CD4-positive, alpha-beta T cell treated with Interleukin-4 for 1 hour (primary cell): ENCODE measurements at regions not wholly inside any gene's neighbourhood (a gene's known extent, or its start where the extent isn't known, plus 50 kb on each side); places are given as distances from the start of the nearest gene placed in this dataset.
"Not testable (repeated sequence)": the region's sequence is repeated elsewhere in the genome, so short reads cannot be mapped to it uniquely, and the experiment has no call there.

Experiments used
- DNase-seq, 2 donors: peaks; one replicate each; pipeline ENCODE4 v3.0.0-alpha.2; 2020 to 2022

DNA sequence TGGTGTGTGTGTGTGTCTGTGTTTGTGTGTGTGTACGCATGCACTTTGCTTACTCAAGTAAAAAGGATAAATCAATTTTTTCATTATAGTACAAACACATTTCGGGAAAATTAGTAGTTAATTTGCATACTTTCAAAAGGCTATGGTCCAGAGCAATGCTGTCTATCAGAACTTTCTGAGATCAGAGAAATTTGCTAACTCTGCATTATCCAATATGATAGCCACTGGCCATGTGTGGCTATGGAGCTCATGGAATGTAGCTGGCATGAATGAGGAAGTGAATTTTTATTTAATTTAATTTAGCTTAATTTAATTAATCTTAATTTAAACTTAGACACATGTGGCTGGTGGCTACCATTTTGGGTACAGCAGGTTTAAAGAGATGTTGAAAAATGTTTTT, 289.6 kb downstream of the MAT2B start:
- no peak for DNase-seq

DNA sequence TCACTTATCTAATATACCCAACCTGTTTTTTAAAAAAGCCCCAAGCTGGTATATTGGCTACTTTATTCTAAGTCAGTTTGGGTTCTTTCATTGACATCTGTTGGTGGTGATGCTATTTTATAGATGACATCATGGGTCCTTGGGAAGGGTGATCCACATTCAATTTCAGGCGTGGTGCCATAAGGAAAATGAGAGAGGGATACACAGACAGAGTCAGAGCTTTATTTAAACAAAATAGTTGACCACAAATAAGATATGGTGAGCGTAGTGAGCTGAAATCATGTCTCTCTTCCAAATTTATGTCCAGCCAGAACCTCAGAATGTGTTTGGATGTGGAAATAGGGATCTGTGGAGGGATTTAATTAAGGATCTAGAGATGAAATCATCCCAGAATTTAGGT, 302.4 kb downstream of the MAT2B start:
- DNase-seq, result no peak

DNA sequence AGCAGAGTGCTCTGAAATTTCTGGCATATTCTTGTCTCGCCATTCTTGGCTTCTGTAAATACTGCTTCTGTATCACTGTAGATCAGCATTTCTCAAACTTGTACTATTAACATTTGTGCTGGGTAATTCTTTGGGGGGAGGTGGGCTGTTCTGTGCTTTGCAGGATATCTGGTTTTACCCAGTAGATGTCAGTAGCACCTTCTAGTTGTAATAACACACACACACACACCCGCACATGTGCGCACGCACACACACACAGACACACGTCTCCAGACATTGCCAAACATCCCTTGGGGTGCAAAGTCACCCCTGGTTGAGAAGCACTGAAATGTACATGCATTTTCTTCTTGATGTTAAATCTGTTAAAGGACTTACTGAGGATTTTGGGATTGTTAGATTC, 304.1 kb downstream of the MAT2B start:
- no peak for DNase-seq

DNA sequence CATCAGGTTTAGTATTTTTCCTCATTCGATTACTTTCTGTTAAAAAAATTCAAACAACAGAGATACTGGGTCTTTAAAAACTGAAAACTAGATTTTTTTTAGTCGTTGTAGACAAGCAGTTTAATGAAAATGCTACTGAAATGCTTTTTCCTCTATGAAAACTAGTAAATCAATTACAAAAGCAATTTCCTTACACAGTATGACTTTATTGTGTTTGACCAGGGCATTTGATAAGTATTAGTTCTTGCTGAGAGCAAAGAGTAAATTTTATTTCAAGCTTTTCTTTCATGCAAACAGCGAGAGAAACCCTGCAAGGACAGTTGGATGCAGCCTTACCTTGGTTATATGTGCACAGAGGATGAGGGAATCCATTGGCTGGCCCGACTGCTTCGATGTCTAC, 308.5 kb downstream of the MAT2B start:
- no peak for DNase-seq

DNA sequence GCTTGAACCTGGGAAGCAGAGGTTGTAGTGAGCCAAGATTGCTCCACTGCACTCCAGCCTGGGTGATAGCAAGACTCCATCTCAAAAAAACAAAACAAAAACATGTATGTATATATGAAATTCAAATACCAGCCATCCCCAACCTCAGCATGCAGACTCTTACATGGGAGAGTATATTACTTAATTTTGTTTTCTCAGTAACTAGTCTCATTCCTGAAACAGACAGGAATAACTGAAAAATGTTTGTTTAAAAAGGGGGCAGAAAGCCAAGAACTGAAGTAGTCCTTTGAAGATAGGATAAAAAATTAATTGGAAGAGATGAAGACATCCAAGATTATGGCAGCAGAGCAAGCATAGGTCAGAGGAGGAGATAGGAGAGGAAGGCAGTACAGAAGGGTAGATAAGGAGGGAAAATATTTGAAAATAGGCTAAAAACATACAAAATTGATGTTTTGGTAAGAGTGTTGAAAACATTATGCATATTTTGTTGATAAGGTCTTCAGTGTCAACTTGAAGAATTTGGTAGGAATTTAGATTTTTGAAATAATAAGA, 309.9 kb downstream of the MAT2B start:
- DNase-seq, result no peak

DNA sequence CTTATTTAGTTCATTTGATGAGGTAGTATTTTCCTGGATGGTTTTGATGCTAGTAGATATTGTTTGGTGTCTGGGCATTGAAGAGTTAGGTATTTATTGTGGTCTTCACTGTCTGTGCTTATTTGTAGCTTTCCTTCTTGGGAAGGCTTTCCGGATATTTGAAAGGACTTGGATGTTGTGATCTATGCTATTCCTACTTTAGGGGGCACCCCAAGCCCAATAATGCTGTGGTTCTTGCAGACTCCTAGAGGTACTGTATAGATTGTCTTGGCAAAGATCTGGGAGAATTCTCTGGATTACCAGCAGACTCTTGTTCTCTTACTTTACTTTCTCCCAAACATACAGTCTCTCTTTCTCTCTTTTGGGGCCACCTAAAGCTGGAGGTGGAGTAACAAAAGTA, 315.7 kb downstream of the MAT2B start:
- no peak for DNase-seq

DNA sequence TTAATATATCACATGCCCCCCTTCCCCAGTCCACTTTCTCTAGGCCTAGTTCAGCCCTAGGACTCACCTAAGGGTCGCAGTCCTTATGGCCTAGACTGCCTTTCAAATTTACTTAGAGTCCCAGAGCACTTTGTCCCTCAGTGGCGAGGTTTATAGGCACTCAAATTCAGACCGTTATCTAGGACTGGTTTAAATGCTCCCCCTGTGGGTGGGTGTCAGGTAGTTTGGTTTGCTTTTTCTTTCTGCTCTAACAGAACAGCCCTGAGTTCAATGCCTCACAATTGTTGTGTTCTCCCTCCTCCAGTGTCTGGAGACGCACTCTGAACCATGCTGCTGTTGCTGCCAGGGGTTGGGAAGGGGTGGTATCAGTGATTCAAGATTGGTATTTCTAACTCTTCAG, 317.1 kb downstream of the MAT2B start:
- DNase-seq, result no peak

DNA sequence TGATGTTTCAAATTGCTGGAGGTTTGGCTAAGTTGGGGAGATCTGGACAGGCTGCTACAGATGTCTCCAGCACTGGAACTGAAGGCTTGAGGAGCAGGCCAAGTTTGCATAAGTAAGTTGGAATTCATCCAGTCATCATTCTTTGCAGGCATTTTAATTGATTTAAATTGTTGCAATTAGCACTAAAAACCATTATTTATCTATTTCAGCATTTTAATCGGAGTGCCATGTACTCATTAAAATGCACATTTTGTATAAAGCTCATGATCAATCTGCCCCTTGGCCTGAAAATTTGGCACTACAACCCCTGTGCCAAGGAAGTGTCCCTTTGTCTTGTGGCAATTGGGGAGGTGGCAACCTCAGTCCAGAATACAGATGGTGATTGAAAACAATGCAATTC, 320.2 kb downstream of the MAT2B start:
- DNase-seq, result no peak

DNA sequence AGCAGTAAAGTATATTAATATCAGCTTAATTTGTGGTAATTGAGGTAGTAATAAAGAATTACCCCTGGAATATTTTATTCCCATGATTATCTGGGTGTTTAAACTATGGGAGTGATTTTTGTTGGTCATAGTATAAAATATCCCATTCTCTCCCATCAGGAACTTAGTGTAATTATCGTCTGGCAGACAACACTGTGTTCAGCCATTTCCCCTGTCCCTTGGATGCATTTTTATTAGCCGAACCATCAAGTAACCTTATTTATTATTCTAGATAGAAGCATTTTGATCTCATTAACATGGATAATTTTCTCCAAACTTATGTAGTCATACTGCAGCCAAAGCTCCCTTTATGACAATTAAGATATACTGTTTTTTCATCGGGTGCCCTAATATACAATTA, 320.8 kb downstream of the MAT2B start:
- DNase-seq, result no peak

DNA sequence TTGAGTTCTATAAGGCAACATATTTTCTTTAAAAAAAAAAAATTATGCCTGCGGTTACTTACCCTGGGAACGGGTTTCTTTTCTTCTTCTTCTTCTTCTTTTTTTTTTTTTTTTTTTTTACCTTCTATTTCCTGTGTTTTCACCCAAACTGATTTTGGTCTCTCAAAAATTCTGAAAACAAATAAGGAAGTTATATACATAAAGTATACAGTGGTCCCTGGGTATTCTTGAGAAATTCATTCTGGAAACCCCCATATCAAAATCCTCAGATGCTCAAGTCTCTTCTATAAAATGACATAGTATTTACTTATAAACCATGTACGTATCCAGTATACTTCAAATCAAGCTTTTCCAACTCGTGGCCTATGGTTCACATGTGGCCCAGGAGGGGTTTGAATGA, 326.7 kb downstream of the MAT2B start:
- no peak for DNase-seq

DNA sequence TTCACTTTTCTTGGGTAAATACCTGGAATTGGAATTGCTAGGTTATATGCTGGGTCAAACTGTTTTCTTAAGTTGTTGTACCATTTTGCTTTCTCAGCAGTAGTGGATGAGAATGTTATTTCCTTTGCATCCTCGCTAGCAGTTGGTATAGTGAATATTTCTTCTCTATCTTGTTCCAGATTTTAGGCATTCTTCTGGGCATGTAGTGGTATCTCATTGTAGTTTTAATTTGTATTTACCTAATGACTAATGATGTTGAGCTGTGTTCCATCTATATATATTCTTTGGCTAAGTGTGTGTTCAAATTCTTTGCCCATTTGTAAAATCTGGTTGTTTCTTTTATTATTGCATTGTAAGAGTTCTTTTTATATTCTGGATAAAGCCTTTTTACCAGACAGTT, 333.3 kb downstream of the MAT2B start:
- no peak for DNase-seq

DNA sequence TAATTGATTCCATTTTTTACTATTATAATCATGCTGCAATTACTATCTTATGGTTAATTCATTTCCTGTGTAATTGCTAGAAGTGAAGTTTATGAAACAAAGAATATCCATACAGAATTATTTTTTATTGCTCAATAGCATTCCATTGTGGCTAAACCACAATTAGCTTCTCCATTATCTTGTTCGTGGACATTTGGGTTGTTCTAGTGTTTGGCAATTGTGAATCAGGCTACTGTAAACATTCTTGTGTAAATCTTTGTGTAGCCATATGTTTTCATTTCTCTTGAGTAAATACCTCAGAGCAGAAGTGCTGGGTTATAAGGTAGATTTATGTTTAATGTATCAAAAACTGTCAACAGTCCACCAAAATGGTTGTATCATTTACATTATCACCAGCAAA, 341.1 kb downstream of the MAT2B start:
- no peak for DNase-seq

DNA sequence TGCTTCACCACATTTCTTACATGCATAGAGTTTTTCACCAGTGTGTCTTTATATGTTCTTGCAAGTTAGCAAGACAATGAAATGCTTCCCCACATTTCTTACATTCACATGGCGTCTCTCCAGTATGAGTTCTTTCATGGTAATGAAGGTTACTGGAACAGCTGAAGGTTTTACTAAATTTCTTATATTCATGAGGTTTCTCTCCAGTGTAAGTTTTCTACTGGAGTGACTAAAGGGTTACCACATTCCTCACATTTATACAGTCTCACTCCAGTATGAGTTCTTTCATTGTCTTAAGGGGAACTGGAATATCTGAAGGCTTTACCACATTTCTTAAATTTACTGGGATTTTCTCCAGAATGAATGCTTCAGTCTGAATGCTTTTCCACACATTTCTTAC, 350.3 kb downstream of the MAT2B start:
- DNase-seq, result no peak

DNA sequence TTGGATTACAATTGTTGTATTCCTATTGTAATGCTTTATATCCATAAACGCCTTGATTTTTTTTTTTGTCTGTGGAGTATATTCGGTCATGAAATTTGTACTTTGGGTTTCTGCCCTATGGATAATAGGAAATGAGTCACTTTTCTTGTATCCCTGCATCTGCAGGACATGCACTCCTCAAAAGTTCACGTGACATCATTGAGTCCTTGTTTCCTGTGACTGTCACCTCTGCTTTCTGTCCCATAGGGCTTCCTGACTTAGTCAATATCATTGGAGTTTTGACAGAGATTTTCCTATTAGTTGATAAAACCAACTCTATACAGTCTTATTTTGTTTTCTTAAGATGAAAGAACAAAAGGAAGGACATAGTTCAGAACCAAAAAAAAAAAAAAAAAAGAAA, 356.3 kb downstream of the MAT2B start:
- no peak for DNase-seq

DNA sequence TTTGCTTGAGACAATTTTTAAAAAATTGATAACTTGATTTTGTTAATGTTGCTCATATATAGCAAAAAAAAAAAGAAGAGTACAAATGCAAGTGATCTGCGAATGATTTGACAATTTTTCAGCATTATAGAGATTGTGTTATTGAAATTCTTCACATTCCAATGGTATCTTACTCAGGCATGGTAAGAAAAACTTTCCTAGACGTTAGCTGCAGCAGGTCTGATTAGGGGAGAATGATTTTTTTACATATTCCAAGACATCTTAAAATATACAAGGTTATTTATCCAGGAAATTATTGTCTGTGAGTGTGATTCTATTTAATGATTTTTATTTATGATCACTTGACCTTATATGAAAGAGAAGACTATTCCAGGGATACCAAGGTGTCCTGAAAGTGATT, 361.9 kb downstream of the MAT2B start:
- DNase-seq, result no peak

DNA sequence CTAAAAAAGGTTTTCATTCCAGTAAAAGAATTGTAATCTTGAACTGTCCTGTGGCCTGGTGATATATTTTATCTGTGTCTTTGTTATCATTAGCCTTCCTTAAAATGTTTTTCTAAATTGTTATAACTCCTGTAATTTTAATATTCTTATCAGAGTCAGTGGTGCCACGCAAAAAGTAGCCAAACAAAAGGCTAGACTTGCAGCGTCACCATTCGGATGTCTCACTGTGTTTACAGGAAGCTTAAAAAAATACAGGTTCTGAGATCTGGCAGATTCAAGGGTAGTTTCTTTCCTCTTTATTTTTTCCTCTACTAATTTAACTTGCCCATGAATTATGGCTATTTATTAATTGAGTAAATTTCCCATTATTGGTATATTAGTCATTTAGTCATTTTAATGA, 362.3 kb downstream of the MAT2B start:
- DNase-seq, result no peak

DNA sequence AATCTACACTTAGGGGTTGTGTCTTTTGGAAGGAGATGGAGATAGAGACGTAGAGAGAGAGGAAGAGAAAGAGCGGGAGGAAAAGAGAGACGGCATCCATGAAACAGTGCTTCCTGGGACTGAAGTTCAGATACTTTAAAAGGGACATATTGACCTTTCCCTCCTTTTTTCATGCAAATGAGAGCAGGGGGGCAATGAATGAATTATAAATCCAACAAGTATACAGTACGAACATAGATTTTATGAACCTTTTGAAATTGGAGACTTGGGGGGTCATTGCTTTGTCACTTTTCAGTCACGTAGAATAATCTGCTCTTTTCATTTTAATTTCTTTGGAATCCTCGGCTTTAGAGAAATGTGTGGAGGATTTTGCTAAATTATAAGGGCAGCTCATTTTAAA, 364.2 kb downstream of the MAT2B start:
- no peak for DNase-seq

DNA sequence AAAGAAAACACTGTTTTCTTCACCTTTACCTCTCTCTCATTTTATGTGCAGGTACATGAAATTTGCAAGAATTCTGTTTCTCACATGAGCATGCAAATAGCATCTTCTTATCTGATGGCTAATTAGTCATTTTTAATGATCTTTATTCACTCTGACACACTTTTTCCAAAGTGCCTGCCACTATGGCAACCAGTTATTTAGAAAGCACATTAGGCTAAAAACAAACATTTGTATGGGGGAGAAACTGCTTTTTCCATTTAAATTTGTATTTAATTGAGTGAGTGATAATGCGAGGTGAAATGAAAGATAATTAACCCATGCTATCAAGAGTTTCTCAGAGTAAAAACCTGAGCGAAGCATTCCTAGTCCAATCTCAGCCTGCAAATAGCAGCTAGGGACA, 365.0 kb downstream of the MAT2B start:
- no peak for DNase-seq

DNA sequence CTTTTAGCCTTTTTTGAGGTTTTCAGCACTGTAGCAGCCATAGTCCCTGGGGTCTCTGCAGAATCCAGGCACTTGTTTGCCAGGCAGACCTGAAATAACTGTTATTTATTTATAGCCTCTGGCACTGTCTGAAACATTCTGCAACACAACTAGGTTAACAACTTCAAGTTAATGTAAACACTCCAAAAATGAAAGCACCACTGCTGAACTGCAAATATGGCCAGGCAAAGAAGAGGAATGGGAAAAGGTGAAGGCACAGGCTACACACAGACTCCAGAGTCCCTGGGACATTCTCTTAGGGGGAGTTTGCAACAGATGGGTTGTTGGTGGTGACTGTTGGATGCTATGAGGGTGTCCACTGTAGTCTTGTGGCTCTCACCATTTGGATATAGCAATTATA, 369.0 kb downstream of the MAT2B start:
- DNase-seq, result no peak

DNA sequence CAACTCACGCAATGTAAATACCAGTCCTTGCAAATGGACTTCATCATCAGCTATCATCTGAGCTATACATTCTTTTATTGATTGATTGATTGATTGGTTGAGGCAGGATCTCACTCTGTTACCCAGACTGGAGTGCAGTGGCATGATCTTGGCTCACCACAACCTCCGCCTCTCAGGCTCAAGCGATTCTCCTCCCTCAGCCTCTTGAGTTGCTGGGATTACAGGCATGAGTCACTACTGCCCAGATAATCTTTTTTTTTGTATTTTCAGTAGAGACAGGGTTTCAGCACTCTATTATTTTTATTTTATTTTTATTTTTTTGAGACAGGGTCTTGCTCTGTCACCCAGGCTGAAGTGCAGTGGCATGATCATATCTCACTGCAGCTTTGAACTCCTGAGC, 369.5 kb downstream of the MAT2B start:
- DNase-seq, result not testable (repeated sequence)

DNA sequence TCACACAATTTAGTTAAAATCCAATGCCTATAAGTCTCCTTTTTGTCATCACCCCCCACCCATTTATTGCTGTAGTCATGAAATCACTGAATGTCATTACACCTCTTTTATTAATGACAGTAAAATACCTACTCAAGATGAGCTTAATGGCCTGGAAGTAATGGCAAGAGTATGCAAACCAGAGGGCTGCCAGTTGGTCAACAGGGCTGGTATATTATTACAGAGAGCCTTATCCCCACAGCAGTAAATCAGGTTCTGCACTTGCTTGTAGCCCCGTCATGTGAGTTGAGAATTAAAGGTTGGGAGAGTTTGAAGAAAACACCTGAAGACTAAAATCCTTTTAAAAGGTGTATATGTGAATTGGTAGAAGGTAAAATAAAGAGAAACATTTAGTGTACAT, 372.4 kb downstream of the MAT2B start:
- DNase-seq, result no peak

DNA sequence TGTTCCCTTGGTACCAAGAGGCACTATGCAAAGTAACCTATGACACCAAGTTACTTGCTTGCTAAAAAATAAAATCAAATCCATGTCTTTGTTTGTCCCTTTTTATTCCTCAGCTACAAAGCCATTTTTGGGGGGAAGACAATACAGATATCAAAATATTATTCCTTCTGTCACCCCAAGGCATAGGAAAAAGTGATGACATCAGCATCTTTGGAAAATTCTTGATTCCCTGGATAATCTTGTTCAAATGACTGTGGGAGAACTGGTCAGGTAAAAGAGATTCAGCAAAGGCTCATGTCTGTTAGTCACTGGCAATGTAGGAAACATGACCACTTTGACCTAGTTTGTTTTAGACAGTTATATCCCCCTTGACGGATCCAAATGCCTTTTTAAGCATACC, 373.1 kb downstream of the MAT2B start:
- no peak for DNase-seq

DNA sequence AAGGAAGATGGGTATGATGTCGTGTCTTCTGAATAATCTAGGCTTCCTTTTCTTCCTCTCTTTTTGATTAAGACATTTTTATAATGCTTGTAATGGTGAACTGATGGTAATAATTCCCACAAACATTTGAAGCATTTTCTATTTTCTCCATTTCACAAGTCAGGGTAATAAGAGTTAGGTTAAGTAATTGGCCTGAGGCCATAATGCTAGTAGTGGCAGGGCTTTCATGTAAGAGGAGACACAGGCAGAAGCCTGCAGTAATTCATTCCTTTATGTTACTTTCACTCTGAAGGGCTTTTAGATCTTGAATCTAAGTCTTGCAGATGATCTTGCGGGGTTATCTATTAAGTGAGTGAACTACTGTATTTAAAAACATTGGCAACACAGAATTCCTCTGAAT, 374.9 kb downstream of the MAT2B start:
- DNase-seq, result no peak

DNA sequence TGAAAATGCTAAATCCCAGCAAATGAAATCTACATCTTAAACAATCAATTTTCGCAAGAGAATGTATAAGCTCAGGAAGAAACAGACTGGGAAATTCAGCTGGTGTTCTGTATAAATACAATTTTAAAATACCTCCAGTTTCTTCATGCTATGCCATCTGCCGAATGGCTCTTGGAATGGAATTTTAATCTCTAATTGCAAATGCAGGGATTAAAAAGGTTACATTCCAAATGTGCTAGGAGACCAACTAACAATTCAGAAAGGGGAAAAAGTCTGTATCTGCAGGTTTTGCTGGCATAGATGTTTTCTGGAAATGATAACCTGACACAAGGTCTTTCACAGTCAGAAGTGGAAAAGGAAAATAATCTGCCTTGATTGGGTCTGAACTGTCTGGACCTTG, 379.7 kb downstream of the MAT2B start:
- DNase-seq, result no peak

DNA sequence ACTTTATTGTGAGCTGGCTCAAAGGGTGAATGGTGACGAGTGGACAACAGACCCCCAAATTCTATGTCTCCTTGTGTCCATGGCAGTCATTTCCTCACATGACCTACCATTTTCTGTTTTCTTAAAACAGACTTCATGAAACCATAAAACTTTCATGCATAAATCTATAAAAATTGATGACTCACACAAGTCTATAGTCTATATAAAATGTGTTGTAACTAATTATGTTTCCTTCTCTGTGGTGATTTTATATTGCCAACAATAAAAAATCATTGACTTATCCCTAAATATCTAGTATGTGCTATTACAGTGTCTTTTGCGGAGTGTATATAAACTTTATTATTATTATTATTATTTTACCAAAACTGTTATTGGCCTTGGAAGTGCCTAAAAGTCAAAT, 382.4 kb downstream of the MAT2B start:
- DNase-seq, result no peak

DNA sequence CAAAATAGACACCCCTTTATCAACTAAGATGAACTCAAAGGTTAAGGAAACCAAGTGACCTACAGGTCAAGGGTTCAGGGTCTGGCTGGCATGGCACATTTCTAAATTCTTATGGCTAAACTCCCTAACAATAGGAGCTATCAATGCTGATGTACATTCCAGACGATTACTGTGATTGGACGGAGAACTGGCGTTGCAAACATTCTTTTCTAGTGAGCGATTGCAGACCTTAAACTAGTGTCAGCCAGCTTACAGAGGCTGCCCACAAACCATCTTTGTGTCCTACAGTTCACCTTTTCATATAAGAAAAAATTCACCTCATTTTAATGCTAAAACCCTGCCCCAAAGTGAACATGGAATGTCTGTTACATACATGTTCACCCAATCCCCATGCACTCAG, 382.9 kb downstream of the MAT2B start:
- no peak for DNase-seq
